Activated B cell treated with CpG ODN at 0.5 μM for 24 hours (primary cell): ENCODE measurements at regions not wholly inside any gene's neighbourhood (a gene's known extent, or its start where the extent isn't known, plus 50 kb on each side); places are given as distances from the start of the nearest gene placed in this dataset.

Experiments
- ATAC-seq: fragments of 200-7000 bp; cut with Tn5 transposase; one replicate; pipeline ENCODE4 v1.10.0; 2021; ENCODE audit warnings: low read depth, mild to moderate bottlenecking, moderate library complexity
- CTCF ChIA-PET: fragments of 350-600 bp; sonication (Branson Sonifier 250); formaldehyde crosslinking; loops from one replicate; lab custom pipeline; 2021; ENCODE audit warnings: antibody characterized with exemption; lab: Charles Lee
- POLR2A ChIA-PET: fragments of 350-600 bp; sonication (Branson Sonifier 250); formaldehyde crosslinking; loops from one replicate; lab custom pipeline; 2021; ENCODE audit warnings: antibody characterized with exemption; lab: Charles Lee
- DNase-seq: peaks from one replicate; pipeline ENCODE4 v3.0.0; 2022
- H3K27ac Mint-ChIP-seq: one replicate; pipeline ENCODE4 v1.8.0; 2020; ENCODE audit warnings: mixed read lengths
- H3K27me3 Mint-ChIP-seq: one replicate; pipeline ENCODE4 v1.8.0; 2021; ENCODE audit warnings: mixed read lengths
- H3K36me3 Mint-ChIP-seq: one replicate; pipeline ENCODE4 v1.8.0; 2021; ENCODE audit warnings: low read depth, mixed read lengths
- H3K4me1 Mint-ChIP-seq: one replicate; pipeline ENCODE4 v1.8.0; 2021; ENCODE audit warnings: mixed read lengths
- H3K4me3 Mint-ChIP-seq: one replicate; pipeline ENCODE4 v1.8.0; 2020; ENCODE audit warnings: mild to moderate bottlenecking, mixed read lengths
- H3K9me3 Mint-ChIP-seq: one replicate; pipeline ENCODE4 v1.8.0; 2020; ENCODE audit warnings: mixed read lengths
- intact Hi-C: fragments of 100-400 bp; cut with micrococcal nuclease; formaldehyde crosslinking; loops from one replicate; pipeline ENCODE4 v1.15.1; 2024
- TF ChIP-seq, protein P1 (sequence below): fragments of 200-600 bp; IDR thresholded peaks from one replicate; pipeline ENCODE4 v1.8.0; 2022; ENCODE audit warnings: antibody characterized with exemption, mild to moderate bottlenecking

DNA sequence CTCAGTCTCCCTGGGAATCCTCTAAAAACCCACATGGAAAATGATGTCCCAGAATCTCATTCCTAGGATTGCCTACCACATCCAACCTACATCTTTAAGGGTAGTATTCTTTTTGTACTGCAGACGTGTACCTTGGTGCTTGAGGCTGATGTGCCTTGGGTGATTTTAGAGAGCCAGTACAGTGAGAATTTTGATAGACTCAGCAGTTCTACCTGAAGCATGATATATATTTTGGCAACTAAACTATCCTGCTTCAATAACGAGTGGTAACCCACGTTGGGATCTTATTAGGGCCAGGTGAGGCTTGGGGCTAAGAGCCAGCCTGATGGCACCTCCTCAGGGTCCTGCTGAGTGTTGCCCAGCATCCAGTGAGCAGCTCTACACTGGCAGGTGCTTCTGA lies 140.4 kb downstream of the ZNF518B start:
- DNase-seq = no peak
- ATAC-seq = no peak
- TF ChIP-seq, protein P1, sequence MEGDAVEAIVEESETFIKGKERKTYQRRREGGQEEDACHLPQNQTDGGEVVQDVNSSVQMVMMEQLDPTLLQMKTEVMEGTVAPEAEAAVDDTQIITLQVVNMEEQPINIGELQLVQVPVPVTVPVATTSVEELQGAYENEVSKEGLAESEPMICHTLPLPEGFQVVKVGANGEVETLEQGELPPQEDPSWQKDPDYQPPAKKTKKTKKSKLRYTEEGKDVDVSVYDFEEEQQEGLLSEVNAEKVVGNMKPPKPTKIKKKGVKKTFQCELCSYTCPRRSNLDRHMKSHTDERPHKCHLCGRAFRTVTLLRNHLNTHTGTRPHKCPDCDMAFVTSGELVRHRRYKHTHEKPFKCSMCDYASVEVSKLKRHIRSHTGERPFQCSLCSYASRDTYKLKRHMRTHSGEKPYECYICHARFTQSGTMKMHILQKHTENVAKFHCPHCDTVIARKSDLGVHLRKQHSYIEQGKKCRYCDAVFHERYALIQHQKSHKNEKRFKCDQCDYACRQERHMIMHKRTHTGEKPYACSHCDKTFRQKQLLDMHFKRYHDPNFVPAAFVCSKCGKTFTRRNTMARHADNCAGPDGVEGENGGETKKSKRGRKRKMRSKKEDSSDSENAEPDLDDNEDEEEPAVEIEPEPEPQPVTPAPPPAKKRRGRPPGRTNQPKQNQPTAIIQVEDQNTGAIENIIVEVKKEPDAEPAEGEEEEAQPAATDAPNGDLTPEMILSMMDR = no peak

DNA sequence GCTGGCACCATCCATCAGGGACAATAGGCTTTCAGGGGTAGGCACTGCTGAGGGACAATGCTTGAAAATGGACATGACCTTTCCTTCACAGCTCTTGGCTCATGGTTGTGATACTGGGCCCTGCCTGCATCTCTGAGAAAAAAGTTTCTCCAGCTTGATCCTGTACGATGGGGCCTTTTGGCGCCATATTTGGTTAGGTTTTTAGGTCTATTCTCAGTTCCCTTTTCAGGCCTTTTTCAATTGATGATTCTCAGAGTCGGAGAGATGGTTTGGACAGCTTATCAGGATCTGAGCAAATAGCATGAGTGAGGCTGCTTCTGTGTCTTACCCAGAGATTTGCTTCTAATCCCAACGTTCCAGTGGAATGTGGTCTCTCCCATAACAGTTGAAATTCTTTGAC lies 141.6 kb downstream of the ZNF518B start:
- TF ChIP-seq, protein P1 = no peak
- Mint-ChIP-seq H3K27ac (no peak overlapping the region), H3K27me3 (peaks cover 2% of the 10 kb centered on the region), H3K4me1 (no peaks in the 10 kb centered on the region), H3K4me3 (no peak overlapping the region), H3K9me3 (no peaks in the 10 kb centered on the region), H3K36me3 (no peaks in the 10 kb centered on the region)
- POLR2A ChIA-PET = no interaction called here
- intact Hi-C loops = no loop called here
- CTCF ChIA-PET = no interaction called here
- DNase-seq (no peak), ATAC-seq (no peak)

More for the DNA sequence above, 140.4 kb downstream of the ZNF518B start:
- Mint-ChIP-seq H3K4me3 (no peak overlapping the region), H3K36me3 (no peaks in the 10 kb centered on the region), H3K27me3 (peaks cover 2% of the 10 kb centered on the region), H3K9me3 (no peaks in the 10 kb centered on the region), H3K27ac (no peak overlapping the region), H3K4me1 (no peaks in the 10 kb centered on the region)
- intact Hi-C loops = no loop called here
- ChIA-PET CTCF (no interaction called here), POLR2A (no interaction called here)

DNA sequence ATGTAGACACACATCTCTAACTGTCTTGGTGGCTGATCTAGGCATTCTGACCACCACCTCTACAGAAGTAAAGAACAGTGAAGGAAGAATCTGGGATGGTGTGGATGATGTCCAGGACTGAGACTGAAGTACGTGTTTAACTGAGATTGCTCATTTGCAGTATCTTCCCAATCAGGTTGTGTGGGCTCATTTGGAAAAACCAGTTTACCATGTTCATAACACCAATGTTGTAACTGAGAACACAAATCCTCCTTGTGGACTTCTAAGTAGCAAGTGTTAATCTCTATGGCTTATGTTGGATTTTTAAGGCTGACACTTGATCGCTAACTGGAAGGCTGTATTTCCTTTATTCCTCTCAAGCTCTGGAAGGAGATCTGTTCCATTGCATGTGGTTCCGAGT lies 144.7 kb downstream of the ZNF518B start:
- H3K9me3 Mint-ChIP-seq = no peaks in the 10 kb centered on the region
- no peak overlapping the region for H3K27ac Mint-ChIP-seq
- H3K27me3 Mint-ChIP-seq = peaks cover 2% of the 10 kb centered on the region
- CTCF ChIA-PET = no interaction called here
- DNase-seq (no peak), ATAC-seq (no peak)
- no peaks in the 10 kb centered on the region for H3K4me1 Mint-ChIP-seq
- H3K4me3 Mint-ChIP-seq = no peak overlapping the region
- POLR2A ChIA-PET = no interaction called here
- intact Hi-C loops = no loop called here
- TF ChIP-seq, protein P1 = no peak
- H3K36me3 Mint-ChIP-seq = no peaks in the 10 kb centered on the region

DNA sequence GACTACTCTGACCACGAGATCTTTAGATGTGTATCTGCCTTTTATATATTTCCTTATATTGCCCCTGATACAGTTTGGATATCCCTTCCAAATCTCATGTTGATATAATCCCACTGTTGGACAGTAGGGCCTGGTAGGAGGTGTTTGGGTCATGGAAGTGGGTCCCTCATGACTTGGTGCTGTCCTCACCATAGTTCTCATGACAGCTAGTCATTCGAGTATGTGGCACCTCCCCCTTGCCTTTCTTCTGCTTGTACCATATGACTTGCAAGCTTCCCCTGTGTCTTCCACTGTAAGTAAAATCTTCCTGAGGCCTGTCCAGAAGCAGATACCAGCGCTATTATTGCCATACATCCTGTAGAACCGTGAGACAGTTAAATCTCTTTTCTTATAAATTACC lies 145.3 kb downstream of the ZNF518B start:
- Mint-ChIP-seq H3K27me3 (peaks cover 4% of the 10 kb centered on the region), H3K36me3 (no peaks in the 10 kb centered on the region), H3K9me3 (no peaks in the 10 kb centered on the region), H3K4me1 (no peaks in the 10 kb centered on the region), H3K4me3 (no peak overlapping the region), H3K27ac (no peak overlapping the region)
- intact Hi-C loops = no loop called here
- POLR2A ChIA-PET = no interaction called here
- TF ChIP-seq, protein P1 = no peak
- CTCF ChIA-PET = no interaction called here
- no peak for ATAC-seq
- no peak for DNase-seq

DNA sequence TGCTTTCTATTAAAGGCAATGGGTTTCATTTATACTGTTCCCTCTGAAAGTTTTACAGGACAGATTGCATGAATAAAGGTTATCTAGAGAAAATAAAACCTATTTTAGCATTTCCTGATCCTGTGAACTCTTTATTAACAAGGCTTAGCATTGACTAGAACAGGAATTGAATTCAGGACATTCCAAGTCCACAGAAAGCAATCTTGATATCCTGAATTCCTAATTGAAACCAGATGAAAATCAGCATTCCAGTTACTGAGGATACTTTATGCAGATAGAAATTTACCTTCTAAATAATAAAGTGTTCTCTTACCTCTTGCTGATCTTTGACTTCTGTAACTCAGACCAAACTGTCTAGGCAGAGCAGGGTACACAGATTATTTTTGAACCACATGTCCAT lies 151.4 kb downstream of the ZNF518B start:
- Mint-ChIP-seq H3K9me3 (no peaks in the 10 kb centered on the region), H3K36me3 (no peaks in the 10 kb centered on the region), H3K4me1 (no peaks in the 10 kb centered on the region), H3K27me3 (peaks cover 7% of the 10 kb centered on the region), H3K4me3 (no peak overlapping the region), H3K27ac (no peak overlapping the region)
- CTCF ChIA-PET = no interaction called here
- DNase-seq = no peak
- no peak for ATAC-seq
- POLR2A ChIA-PET = no interaction called here
- TF ChIP-seq, protein P1 = no peak
- intact Hi-C loops = no loop called here
